A549 (cell line): ENCODE measurements at regions not wholly inside any gene's neighbourhood (a gene's known extent, or its start where the extent isn't known, plus 50 kb on each side); places are given as distances from the start of the nearest gene placed in this dataset.

Source experiments
- ATAC-seq, 2 experiments: fragments of 200-7000 bp in 1 of 2; fragments of >200 bp in 1 of 2; cut with Nextera tagmentation in 1 of 2; cut with Tn5 transposase in 1 of 2; 3 replicates each; pipeline versions ENCODE4 v1.8.0 to v1.9.1; 2018 to 2020; ENCODE audit warnings: mild to moderate bottlenecking in 1 of 2, moderate library complexity in 1 of 2
- CTCF ChIA-PET: fragments of 300-600 bp; sonication (Branson Sonifier 250); formaldehyde crosslinking; extraction: SDS; loops from one replicate; lab custom pipeline; 2021; ENCODE audit warnings: antibody characterized with exemption, inconsistent platforms; lab: Yijun Ruan, JAX
- POLR2A ChIA-PET: fragments of 350-600 bp; formaldehyde crosslinking; extraction: SDS; loops from one replicate; lab custom pipeline; 2021; ENCODE audit warnings: antibody characterized with exemption, inconsistent platforms; lab: Yijun Ruan, JAX
- DNase-seq, 2 experiments: peaks; one replicate each; pipeline versions ENCODE4 v3.0.0 to v3.0.0-alpha.2; 2011 to 2016; ENCODE audit warnings: low read depth in 1 of 2, low spot score in 1 of 2
- FAIRE-seq: peaks from 2 replicates; lab custom pipeline; 2011; peaks lifted over from hg19 to GRCh38; lab: Jason Lieb, UNC
- H3K27ac ChIP-seq, 2 experiments: fragments of >200 bp; sonication (Bioruptor Twin); formaldehyde crosslinking; 3 replicates each; pipeline ENCODE4 v1.5.1; 2016 to 2017
- H3K4me1 ChIP-seq: fragments of >200 bp; sonication (Bioruptor Twin); formaldehyde crosslinking; 3 replicates; pipeline ENCODE4 v1.6.1; 2016
- H3K4me2 ChIP-seq: fragments of >200 bp; sonication (Bioruptor Twin); formaldehyde crosslinking; 3 replicates; pipeline ENCODE4 v1.6.1; 2016
- H3K4me3 ChIP-seq: fragments of >200 bp; sonication (Bioruptor Twin); formaldehyde crosslinking; 3 replicates; pipeline ENCODE4 v1.5.1; 2016
- H3K9me3 ChIP-seq: fragments of >200 bp; sonication (Bioruptor Twin); formaldehyde crosslinking; 3 replicates; pipeline ENCODE4 v1.6.1; 2016
- BHLHE40 ChIP-seq: IDR thresholded peaks from 2 replicates; pipeline ENCODE4 v1.6.1; 2012; ENCODE audit warnings: low read depth, low read length, inconsistent platforms
- CBX2 ChIP-seq: fragments of 200-600 bp; sonication (generic); IDR thresholded peaks from 2 replicates; pipeline ENCODE4 v1.6.1; 2016; ENCODE audit warnings: low read depth, mild to moderate bottlenecking, borderline replicate concordance
- E2F6 ChIP-seq: IDR thresholded peaks from 2 replicates; pipeline ENCODE4 v1.6.1; 2012; ENCODE audit warnings: low read depth, borderline replicate concordance
- EHF ChIP-seq: fragments of 250-450 bp; sonication (Bioruptor Pico); IDR thresholded peaks from 2 replicates; pipeline ENCODE4 v1.5.0; 2020; ENCODE audit warnings: mild to moderate bottlenecking
- EHMT2 ChIP-seq: fragments of 200-600 bp; sonication (generic); IDR thresholded peaks from 2 replicates; pipeline ENCODE4 v1.6.1; 2016; ENCODE audit warnings: antibody characterized with exemption, low read depth, mild to moderate bottlenecking, moderate library complexity
- FOSL2 ChIP-seq, 2 experiments: fragments of 450-650 bp in 1 of 2; fragments of >200 bp in 1 of 2; sonication (Bioruptor Twin) in 1 of 2; formaldehyde crosslinking; IDR thresholded peaks; 2 replicates each; pipeline versions ENCODE4 v1.5.0 to v1.6.1; 2016 to 2020; ENCODE audit warnings: mild to moderate bottlenecking in 1 of 2, moderate library complexity in 1 of 2
- FOXS1 ChIP-seq: fragments of 250-450 bp; sonication (Bioruptor Pico); IDR thresholded peaks from 2 replicates; pipeline ENCODE4 v1.5.0; 2020; ENCODE audit warnings: mild to moderate bottlenecking, moderate library complexity
- GATA3 ChIP-seq: IDR thresholded peaks from 2 replicates; pipeline ENCODE4 v1.6.1; 2012; ENCODE audit warnings: borderline replicate concordance
- HDAC2 ChIP-seq: fragments of 200-600 bp; sonication (generic); IDR thresholded peaks from 2 replicates; pipeline ENCODE4 v1.6.1; 2016
- HES2 ChIP-seq: fragments of >200 bp; sonication (Bioruptor Twin); formaldehyde crosslinking; IDR thresholded peaks from 2 replicates; pipeline ENCODE4 v1.6.1; 2016
- HMGXB4 ChIP-seq: fragments of 250-450 bp; sonication (Bioruptor Pico); IDR thresholded peaks from 2 replicates; pipeline ENCODE4 v1.5.0; 2021; ENCODE audit warnings: mild to moderate bottlenecking, moderate library complexity, borderline replicate concordance
- HOXA7 ChIP-seq: fragments of 250-450 bp; sonication (Bioruptor Pico); IDR thresholded peaks from 2 replicates; pipeline ENCODE4 v1.5.0; 2020; ENCODE audit warnings: mild to moderate bottlenecking, moderate library complexity
- JUNB ChIP-seq: fragments of >200 bp; sonication (Bioruptor Twin); formaldehyde crosslinking; IDR thresholded peaks from 2 replicates; pipeline ENCODE4 v1.6.1; 2016
- KDM5A ChIP-seq: fragments of 200-600 bp; sonication (generic); IDR thresholded peaks from 2 replicates; pipeline ENCODE4 v1.6.1; 2016; ENCODE audit warnings: antibody characterized with exemption, mild to moderate bottlenecking
- MAX ChIP-seq: IDR thresholded peaks from 2 replicates; pipeline ENCODE4 v1.6.1; 2012
- PHF8 ChIP-seq: fragments of 200-600 bp; sonication (generic); IDR thresholded peaks from 2 replicates; pipeline ENCODE4 v1.6.1; 2016; ENCODE audit warnings: low read depth, mild to moderate bottlenecking, antibody characterized with exemption, moderate library complexity, borderline replicate concordance
- POLR2A ChIP-seq: IDR thresholded peaks from 2 replicates; pipeline ENCODE4 v1.6.1; 2012; ENCODE audit warnings: mild to moderate bottlenecking, low read length
- POLR2AphosphoS2 ChIP-seq: conservative IDR thresholded peaks from 2 replicates; pipeline ENCODE4 v1.6.1; 2012; ENCODE audit warnings: low read length, improper control_type of control experiment, inconsistent platforms
- REST ChIP-seq: fragments of 200-600 bp; sonication (generic); IDR thresholded peaks from 2 replicates; pipeline ENCODE4 v1.6.1; 2016; ENCODE audit warnings: antibody characterized with exemption, mild to moderate bottlenecking, moderate library complexity
- RFX5 ChIP-seq: fragments of 450-650 bp; IDR thresholded peaks from 2 replicates; pipeline ENCODE4 v1.7.1; 2014; ENCODE audit warnings: antibody characterized with exemption, mild to moderate bottlenecking, moderate library complexity
- RNF2 ChIP-seq: fragments of 200-600 bp; sonication (generic); IDR thresholded peaks from 2 replicates; pipeline ENCODE4 v1.6.1; 2016; ENCODE audit warnings: low read depth, mild to moderate bottlenecking, antibody characterized with exemption, moderate library complexity, borderline replicate concordance
- USF2 ChIP-seq: fragments of 450-650 bp; IDR thresholded peaks from 2 replicates; pipeline ENCODE4 v1.6.1; 2014; ENCODE audit warnings: antibody characterized with exemption
- ZFP36 ChIP-seq: fragments of 450-650 bp; IDR thresholded peaks from 2 replicates; pipeline ENCODE4 v1.6.1; 2014; ENCODE audit warnings: borderline replicate concordance; ENCODE audit not compliant: partially characterized antibody
- ZNF302 ChIP-seq: fragments of 250-450 bp; sonication (Bioruptor Pico); IDR thresholded peaks from 2 replicates; pipeline ENCODE4 v1.9.0; 2021; ENCODE audit warnings: inconsistent platforms, mild to moderate bottlenecking, moderate library complexity
- WGBS: methylation state at CpG from one replicate; pipeline ENCODE4 v1.1.6; 2017; ENCODE audit errors: missing lambda C conversion rate; 5-methylcytosine and 5-hydroxymethylcytosine counted together

- no peak for TF ChIP-seq ZFP36
- no peak for TF ChIP-seq HOXA7 (CRISPR knock-in tag)
- no peak for TF ChIP-seq BHLHE40
- no peaks in the 10 kb centered on the region for H3K9me3 ChIP-seq
- H3K4me1 ChIP-seq = no peaks in the 10 kb centered on the region
- WGBS = 48% methylated on average over 2 of the region's 8 CpGs
- H3K4me2 ChIP-seq = no peak overlapping the region
- FAIRE-seq = no peak
- ChIA-PET CTCF (no interaction called here), POLR2A (no interaction called here)
- no peak overlapping the region for H3K27ac ChIP-seq
- no peak for DNase-seq
- no peak overlapping the region for H3K4me3 ChIP-seq
- ATAC-seq = no peak
Measured at GRCh38 chr18:62629031-62629430, 86.3 kb upstream of the PHLPP1 start.

- 37% methylated on average over 3 of the region's 3 CpGs for WGBS
- DNase-seq (no peak), ATAC-seq (no peak), FAIRE-seq (no peak)
- no peaks in the 10 kb centered on the region for H3K9me3 ChIP-seq
- ChIA-PET POLR2A (no interaction called here), CTCF (interaction anchor here (0.9 kb wide), 1 partner anchor 17 kb away, joined by 3 read pairs; no protein-coding TSS in a partner anchor)
- no peak overlapping the region for H3K27ac ChIP-seq
- H3K4me3 ChIP-seq = no peak overlapping the region
- no peak overlapping the region for H3K4me2 ChIP-seq
- TF ChIP-seq GATA3 = no peak
- TF ChIP-seq USF2 = no peak
- no peak for TF ChIP-seq ZFP36
- TF ChIP-seq REST = no peak
- TF ChIP-seq HMGXB4 (CRISPR knock-in tag) = no peak
- TF ChIP-seq E2F6 = no peak
- TF ChIP-seq PHF8 = no peak
- no peak for TF ChIP-seq HES2
- no peak for TF ChIP-seq EHMT2
- TF ChIP-seq HOXA7 (CRISPR knock-in tag) = no peak
- H3K4me1 ChIP-seq = peaks cover 3% of the 10 kb centered on the region; the same call in 1 of the 3 replicates
Measured at GRCh38 chr18:62631173-62631572, 84.2 kb upstream of the PHLPP1 start.

- Histone ChIP-seq H3K4me3 (no peak overlapping the region), H3K27ac (no peak overlapping the region), H3K4me2 (no peak overlapping the region), H3K4me1 (peaks cover 3% of the 10 kb centered on the region; the same call in 1 of the 3 replicates), H3K9me3 (no peaks in the 10 kb centered on the region)
- DNase-seq (no peak), FAIRE-seq (no peak), ATAC-seq (no peak)
- 44% methylated on average over 3 of the region's 3 CpGs for WGBS
- CTCF ChIA-PET = no interaction called here
- POLR2A ChIA-PET = interaction anchor here (0.5 kb wide), 1 partner anchor 9 kb away, joined by 4 read pairs; no protein-coding TSS in a partner anchor
- TF ChIP-seq FOSL2 (IDR thresholded peaks at IDR 0.05) = no peak
- no peak for TF ChIP-seq FOSL2 (CRISPR knock-in tag; IDR thresholded peaks at IDR 0.05)
- TF ChIP-seq RNF2 = no peak
- no peak for TF ChIP-seq KDM5A
- TF ChIP-seq EHF (CRISPR knock-in tag) = no peak
- TF ChIP-seq FOXS1 (CRISPR knock-in tag) = no peak
- TF ChIP-seq POLR2AphosphoS2 = no peak
- no peak for TF ChIP-seq HMGXB4 (CRISPR knock-in tag)
- TF ChIP-seq HOXA7 (CRISPR knock-in tag) = no peak
- TF ChIP-seq CBX2 = no peak
- TF ChIP-seq HDAC2 = no peak
- no peak for TF ChIP-seq MAX
- no peak for TF ChIP-seq RFX5
- TF ChIP-seq POLR2A = no peak
- no peak for TF ChIP-seq JUNB
- no peak for TF ChIP-seq PHF8
- no peak for TF ChIP-seq ZNF302
Measured at GRCh38 chr18:62632788-62633455, 82.4 kb upstream of the PHLPP1 start.
